LNCaP clone FGC (cell line): ENCODE measurements at regions not wholly inside any gene's neighbourhood (a gene's known extent, or its start where the extent isn't known, plus 50 kb on each side); places are given as distances from the start of the nearest gene placed in this dataset.

Experiments used
- DNase-seq: peaks from one replicate; pipeline ENCODE4 v3.0.0-alpha.2; 2011; ENCODE audit warnings: low read depth
- H3K4me3 ChIP-seq: 2 replicates; pipeline ENCODE4 v1.5.1; 2011; ENCODE audit warnings: mild to moderate bottlenecking, low read depth, low read length, control low read depth
- TF ChIP-seq, protein P1 (sequence below): IDR thresholded peaks from 2 replicates; pipeline ENCODE4 v1.5.1; 2012; ENCODE audit warnings: mild to moderate bottlenecking; ENCODE audit not compliant: control insufficient read depth, insufficient read depth; ENCODE audit errors: extremely low read depth

DNA sequence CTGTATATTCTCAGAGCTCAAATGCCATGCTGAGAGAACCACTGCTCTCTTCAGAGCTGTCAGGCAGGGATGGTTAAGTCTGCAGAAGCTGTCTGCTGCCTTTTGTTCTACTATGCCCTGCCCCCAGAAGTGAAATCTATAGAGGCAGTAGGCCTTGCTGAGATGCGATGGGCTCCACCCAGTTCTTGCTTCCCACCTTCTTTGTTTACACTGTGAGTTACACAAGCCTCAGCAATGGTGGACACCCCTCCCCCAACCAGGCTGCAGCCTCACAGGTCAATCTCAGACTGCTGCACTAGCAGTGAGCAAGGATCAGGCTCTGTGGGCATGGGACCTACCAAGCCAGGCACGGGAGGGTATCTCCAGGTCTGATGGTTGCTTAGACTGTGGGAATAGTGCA is 271.6 kb downstream of the CENPC start:
- DNase-seq = no peak
- H3K4me3 ChIP-seq = no peak overlapping the region
- TF ChIP-seq, protein P1, sequence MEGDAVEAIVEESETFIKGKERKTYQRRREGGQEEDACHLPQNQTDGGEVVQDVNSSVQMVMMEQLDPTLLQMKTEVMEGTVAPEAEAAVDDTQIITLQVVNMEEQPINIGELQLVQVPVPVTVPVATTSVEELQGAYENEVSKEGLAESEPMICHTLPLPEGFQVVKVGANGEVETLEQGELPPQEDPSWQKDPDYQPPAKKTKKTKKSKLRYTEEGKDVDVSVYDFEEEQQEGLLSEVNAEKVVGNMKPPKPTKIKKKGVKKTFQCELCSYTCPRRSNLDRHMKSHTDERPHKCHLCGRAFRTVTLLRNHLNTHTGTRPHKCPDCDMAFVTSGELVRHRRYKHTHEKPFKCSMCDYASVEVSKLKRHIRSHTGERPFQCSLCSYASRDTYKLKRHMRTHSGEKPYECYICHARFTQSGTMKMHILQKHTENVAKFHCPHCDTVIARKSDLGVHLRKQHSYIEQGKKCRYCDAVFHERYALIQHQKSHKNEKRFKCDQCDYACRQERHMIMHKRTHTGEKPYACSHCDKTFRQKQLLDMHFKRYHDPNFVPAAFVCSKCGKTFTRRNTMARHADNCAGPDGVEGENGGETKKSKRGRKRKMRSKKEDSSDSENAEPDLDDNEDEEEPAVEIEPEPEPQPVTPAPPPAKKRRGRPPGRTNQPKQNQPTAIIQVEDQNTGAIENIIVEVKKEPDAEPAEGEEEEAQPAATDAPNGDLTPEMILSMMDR = no peak

DNA sequence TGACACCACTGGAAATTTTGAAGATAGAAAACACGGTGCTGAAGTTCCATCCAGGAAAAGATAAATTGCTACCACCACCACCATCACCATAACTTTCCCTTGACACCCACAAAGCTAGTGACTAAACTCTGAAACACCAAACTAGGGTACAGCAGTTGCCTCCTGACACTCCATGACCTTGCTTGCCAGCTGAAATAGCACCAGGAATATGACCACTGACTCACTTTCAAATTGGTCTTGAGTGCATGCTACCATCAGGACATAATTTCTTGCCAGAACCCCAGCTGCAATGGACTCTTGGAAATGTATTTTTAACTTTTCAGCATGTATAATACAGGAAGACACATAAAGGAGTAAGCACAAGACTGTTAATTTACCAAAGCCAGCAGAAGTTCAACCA is 283.3 kb downstream of the CENPC start:
- DNase-seq = no peak
- TF ChIP-seq, protein P1 = no peak
- no peak overlapping the region for H3K4me3 ChIP-seq

DNA sequence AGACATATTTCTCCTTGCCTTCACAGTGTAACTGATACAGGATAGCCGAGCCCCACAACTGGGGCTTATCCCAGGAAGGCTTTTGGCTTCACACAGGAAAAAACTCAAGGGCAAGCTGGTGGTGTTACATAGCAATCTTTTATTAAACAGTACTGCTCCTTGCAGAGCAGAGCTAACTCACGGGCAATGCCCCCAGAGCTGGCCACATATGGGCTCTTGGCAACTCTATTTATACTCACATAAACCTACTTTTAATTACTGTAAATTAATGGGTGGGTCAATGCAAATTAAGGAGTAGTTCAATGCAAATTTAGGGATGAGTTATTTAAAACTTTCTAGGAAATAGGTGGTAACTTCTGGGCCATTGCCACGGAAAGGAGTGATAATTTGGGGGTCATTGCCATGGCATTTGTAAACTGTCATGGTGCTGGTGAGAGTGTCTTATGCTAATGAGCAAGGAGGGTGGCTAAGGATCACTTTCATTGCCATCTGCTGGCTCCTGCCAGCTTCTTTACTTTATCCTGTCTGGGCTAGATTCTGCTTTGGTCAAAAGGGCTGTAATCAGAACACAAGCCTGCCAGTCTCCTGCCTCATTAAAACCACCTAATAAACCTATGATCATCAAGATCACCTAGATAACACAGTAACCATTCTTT is 288.8 kb downstream of the CENPC start:
- H3K4me3 ChIP-seq = no peak overlapping the region
- DNase-seq = no peak
- TF ChIP-seq, protein P1 = no peak

DNA sequence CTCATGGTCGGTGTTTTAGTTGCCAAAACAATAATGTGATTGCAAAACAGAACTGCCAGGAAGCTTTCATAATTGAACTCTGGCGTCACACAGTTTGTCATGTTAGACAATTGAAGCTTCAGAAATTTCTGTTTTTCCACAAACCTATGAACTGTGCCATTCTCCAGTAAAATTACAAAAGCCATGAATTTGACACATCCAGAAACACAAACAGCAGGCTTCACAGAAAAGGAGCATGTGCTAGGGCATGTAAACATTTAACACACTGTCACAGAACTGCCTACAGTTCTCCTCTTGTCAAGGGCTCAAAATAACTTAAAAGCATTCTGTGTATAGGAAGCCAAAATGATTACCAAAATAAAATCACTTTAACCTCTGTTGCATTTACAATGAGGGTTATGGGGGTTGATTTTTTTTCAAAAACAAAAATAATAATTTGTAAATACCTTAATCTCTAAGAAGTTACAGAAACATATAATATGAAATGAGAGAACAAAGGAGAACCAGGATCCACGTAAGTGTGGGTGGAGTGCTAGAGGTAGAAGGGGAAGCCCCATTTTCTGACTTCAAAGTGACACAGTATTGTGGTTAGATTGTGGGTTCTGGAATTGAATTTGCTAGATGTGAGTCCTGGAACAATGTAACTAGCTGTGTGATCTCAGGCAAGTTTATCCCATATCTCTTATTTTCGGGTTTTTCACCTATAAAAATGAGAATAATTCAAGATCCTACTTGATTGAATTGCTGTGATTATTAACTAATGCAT is 295.0 kb downstream of the CENPC start:
- TF ChIP-seq, protein P1 = no peak
- DNase-seq = no peak
- no peak overlapping the region for H3K4me3 ChIP-seq

DNA sequence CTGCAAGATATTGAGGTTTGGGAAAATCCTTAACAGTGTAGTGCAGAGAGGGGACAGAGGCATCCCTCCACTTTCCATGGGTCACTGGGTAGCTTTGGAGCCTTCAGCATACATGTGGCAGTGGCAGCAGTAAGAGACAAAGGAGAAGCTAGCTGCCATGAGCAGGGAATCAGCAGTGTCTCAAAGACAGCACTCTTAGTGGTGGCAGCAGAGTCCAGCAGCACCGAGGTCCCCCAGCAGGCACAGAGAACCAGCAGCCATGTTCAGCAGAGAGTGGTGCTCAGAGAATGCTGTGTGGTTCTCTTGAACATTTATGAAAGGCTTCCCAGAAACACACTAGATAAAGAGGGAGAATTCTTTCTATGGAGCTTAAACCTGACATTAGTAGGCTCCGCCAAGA is 308.5 kb downstream of the CENPC start:
- TF ChIP-seq, protein P1 = no peak
- H3K4me3 ChIP-seq = no peak overlapping the region
- no peak for DNase-seq

DNA sequence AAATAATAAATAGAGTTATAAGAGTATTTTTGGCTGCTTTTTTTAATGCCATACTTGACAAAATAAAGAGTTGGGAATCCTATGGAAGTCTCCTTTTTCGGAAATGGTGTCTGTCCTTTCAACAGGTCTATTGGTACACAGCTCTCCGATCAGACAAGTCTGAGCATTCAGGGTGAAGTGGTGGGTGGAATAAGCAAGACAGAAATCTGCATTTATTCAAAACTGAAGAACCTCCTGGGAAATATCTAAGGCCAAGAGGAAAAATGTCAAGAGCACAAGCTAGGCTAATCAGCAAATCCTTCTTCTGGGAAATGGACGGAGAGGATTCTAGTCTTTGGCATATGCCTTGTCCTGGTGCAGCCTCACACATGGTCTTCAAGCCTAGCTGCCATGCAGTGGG is 309.0 kb downstream of the CENPC start:
- TF ChIP-seq, protein P1 = no peak
- no peak for DNase-seq
- no peak overlapping the region for H3K4me3 ChIP-seq

DNA sequence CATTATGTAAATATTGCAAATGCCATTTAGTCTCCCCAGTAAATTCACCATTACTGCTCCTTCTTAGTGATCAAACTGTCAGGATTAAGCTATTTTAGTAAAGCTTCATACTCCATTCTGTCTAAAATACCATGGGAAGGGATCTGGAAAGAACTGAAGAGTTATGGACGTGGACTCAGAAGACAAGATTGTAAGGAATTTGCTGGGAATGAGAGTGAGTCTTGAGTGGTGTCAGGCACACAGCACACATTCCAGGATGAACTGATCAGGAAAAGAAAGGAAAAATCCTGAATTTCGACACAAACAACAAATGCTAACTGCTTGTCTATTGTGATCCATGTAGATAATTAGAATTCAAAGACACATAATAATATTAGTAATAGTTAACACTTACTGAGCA is 311.0 kb downstream of the CENPC start:
- TF ChIP-seq, protein P1 = no peak
- no peak for DNase-seq
- H3K4me3 ChIP-seq = no peak overlapping the region
